ENCODE measurements at regions not wholly inside any gene's neighbourhood (a gene's known extent, or its start where the extent isn't known, plus 50 kb on each side); places are given as distances from the start of the nearest gene placed in this dataset.

DNA sequence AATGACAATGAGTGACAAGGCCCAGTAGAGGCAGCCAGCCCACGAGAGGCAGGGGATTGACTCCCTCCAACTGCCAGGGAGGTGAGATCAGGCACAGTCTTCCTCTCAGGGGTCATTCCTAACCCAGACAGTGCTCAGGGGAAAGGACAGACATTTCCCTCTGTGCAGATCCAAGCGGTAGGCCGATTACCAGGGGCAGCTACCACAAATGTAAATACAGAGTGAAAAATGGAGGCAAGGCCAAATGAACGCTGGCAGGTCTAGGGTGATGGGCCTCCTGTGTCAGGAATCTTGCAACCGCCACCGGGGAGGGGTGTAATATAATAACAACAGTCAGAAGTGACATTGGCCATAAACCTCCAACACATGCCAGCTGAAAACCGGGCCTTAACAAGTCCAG, 881.4 kb downstream of the UQCRFS1 start:
- no peaks in the 10 kb centered on the region for H3K4me1 ChIP-seq
- peaks cover 22% of the 10 kb centered on the region for H3K27me3 ChIP-seq (ENCODE audit: low read depth)
- TF ChIP-seq, protein P1, sequence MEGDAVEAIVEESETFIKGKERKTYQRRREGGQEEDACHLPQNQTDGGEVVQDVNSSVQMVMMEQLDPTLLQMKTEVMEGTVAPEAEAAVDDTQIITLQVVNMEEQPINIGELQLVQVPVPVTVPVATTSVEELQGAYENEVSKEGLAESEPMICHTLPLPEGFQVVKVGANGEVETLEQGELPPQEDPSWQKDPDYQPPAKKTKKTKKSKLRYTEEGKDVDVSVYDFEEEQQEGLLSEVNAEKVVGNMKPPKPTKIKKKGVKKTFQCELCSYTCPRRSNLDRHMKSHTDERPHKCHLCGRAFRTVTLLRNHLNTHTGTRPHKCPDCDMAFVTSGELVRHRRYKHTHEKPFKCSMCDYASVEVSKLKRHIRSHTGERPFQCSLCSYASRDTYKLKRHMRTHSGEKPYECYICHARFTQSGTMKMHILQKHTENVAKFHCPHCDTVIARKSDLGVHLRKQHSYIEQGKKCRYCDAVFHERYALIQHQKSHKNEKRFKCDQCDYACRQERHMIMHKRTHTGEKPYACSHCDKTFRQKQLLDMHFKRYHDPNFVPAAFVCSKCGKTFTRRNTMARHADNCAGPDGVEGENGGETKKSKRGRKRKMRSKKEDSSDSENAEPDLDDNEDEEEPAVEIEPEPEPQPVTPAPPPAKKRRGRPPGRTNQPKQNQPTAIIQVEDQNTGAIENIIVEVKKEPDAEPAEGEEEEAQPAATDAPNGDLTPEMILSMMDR (IDR thresholded peaks at IDR 0.05; ENCODE audit: borderline replicate concordance), result no peak
- no peaks in the 10 kb centered on the region for H3K36me3 ChIP-seq
- DNase-seq, result no peak
- no peak overlapping the region for H3K27ac ChIP-seq (replicated peaks)
- H3K4me3 ChIP-seq, result no peak overlapping the region
- intact Hi-C loops (cut with micrococcal nuclease), result no loop called here
- H3K9me3 ChIP-seq (replicated peaks), result peaks cover 8% of the 10 kb centered on the region

DNA sequence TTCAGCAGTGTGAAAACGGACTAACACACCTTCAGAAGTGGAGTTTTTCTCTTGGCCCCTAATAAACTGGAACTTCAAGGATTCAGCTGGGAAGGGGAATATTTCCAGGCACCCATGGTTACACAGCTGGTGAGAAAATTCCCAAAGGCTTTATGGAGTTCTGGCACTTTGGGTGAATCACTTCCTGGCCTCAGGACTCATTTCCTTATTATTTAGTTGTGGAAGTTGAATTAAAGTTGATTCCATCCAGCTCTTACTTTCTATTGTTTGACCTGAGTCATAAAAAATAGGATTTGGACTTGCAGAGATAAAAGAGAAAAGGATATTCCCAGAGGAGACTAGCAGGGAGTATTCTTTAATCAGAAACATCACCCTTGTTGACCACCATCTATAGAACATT, 882.1 kb downstream of the UQCRFS1 start:
- H3K4me1 ChIP-seq, result no peaks in the 10 kb centered on the region
- H3K4me3 ChIP-seq, result no peak overlapping the region
- no peak overlapping the region for H3K27ac ChIP-seq (replicated peaks)
- H3K27me3 ChIP-seq (ENCODE audit: low read depth), result peaks cover 23% of the 10 kb centered on the region
- intact Hi-C loops (cut with micrococcal nuclease), result no loop called here
- no peak for DNase-seq
- no peaks in the 10 kb centered on the region for H3K36me3 ChIP-seq
- TF ChIP-seq, protein P1 (IDR thresholded peaks at IDR 0.05; ENCODE audit: borderline replicate concordance), result no peak
- peaks cover 8% of the 10 kb centered on the region for H3K9me3 ChIP-seq (replicated peaks)

DNA sequence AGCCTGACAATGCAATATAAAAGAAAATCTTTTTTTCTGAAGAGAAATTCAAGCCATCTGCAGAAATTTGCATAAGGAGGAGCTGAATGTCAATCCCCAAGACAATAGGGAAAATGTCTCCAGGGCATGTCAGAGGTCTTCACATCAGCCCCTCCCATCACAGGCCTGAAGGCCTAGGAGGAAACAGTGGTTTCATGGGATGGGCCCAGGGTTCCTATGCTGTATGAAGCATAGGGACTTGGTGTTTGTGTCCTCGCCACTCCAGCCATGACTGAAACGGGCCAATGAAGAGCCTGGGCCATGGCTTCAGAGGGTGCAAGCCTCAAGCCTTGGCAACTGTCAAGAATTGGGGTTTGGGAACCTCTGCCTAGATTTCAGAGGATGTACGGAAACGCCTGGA, 883.5 kb downstream of the UQCRFS1 start:
- no peak for DNase-seq
- intact Hi-C loops (cut with micrococcal nuclease), result loop anchor here (5.0 kb wide), 1 partner anchor 357 kb away; no protein-coding TSS in a partner anchor
- no peaks in the 10 kb centered on the region for H3K36me3 ChIP-seq
- no peak overlapping the region for H3K27ac ChIP-seq (replicated peaks)
- H3K4me3 ChIP-seq, result no peak overlapping the region
- H3K9me3 ChIP-seq (replicated peaks), result peaks cover 8% of the 10 kb centered on the region
- H3K4me1 ChIP-seq, result no peaks in the 10 kb centered on the region
- H3K27me3 ChIP-seq (ENCODE audit: low read depth), result peaks cover 16% of the 10 kb centered on the region
- TF ChIP-seq, protein P1 (IDR thresholded peaks at IDR 0.05; ENCODE audit: borderline replicate concordance), result no peak

DNA sequence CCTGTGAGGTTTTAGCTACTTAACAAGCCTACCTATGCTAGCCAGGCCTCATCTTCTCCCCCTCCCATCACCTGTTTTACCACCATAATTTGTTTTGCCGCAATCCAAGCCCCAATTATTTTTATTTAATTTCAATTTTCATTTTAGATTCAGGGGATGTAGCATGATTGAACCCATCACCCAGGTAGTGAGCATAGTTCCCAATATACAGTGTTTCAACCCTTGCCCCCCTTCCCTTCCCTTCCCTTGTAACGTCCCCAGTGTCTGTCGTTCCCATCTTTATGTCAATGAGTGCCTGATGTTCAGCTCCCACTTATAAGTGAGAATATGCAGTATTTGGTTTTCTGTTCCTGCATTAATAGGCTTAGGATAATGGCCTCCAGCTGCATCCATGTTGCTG, 885.0 kb downstream of the UQCRFS1 start:
- no peaks in the 10 kb centered on the region for H3K36me3 ChIP-seq
- TF ChIP-seq, protein P1 (IDR thresholded peaks at IDR 0.05; ENCODE audit: borderline replicate concordance), result no peak
- intact Hi-C loops (cut with micrococcal nuclease), result loop anchor here (5.0 kb wide), 1 partner anchor 356 kb away; no protein-coding TSS in a partner anchor

DNA sequence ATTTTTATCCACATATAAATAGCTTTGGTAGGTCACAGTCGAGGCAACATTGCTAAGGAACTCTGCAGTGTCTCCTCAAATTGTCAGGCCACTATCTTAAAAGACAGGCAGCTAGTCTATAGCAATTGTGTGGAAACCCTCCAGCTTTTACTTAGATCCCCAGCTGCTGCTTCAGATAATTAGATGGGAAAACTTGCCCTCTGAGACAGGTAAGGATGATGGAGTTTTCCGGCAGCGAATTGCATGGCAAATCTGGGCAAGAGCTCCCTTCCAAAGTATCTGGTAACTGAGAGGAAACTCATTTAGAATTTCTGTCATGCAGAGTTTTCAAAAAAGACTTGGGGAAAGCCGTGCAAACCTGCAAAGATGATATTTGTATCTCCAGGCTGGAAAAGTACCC, 886.2 kb downstream of the UQCRFS1 start:
- TF ChIP-seq, protein P1 (IDR thresholded peaks at IDR 0.05; ENCODE audit: borderline replicate concordance), result no peak
- no peak for DNase-seq
- Histone ChIP-seq H3K27me3 (ENCODE audit: low read depth) (peaks cover 16% of the 10 kb centered on the region), H3K4me3 (no peak overlapping the region), H3K4me1 (no peaks in the 10 kb centered on the region), H3K27ac (replicated peaks) (no peak overlapping the region), H3K9me3 (replicated peaks) (peaks cover 8% of the 10 kb centered on the region), H3K36me3 (no peaks in the 10 kb centered on the region)
- intact Hi-C loops (cut with micrococcal nuclease), result loop anchor here (5.0 kb wide), 1 partner anchor 354 kb away; no protein-coding TSS in a partner anchor

More for the DNA sequence above, 885.0 kb downstream of the UQCRFS1 start:
- Histone ChIP-seq H3K27me3 (ENCODE audit: low read depth) (peaks cover 16% of the 10 kb centered on the region), H3K27ac (replicated peaks) (no peak overlapping the region), H3K9me3 (replicated peaks) (peaks cover 8% of the 10 kb centered on the region), H3K4me1 (no peaks in the 10 kb centered on the region), H3K4me3 (no peak overlapping the region)
- no peak for DNase-seq

Data from left ventricle myocardium inferior (tissue), 1 donor.